NCI-H82 treated with DMSO at 0.1 percent for 48 hours (cell line): ENCODE measurements at regions not wholly inside any gene's neighbourhood (a gene's known extent, or its start where the extent isn't known, plus 50 kb on each side); places are given as distances from the start of the nearest gene placed in this dataset.
"Not testable (repeated sequence)": the region's sequence is repeated elsewhere in the genome, so short reads cannot be mapped to it uniquely, and the experiment has no call there.

ENCODE experiments used
- DNase-seq: peaks from one replicate; lab custom pipeline; 2025; ENCODE audit not compliant: unreplicated experiment; lab: John Stamatoyannopoulos, UW

DNA sequence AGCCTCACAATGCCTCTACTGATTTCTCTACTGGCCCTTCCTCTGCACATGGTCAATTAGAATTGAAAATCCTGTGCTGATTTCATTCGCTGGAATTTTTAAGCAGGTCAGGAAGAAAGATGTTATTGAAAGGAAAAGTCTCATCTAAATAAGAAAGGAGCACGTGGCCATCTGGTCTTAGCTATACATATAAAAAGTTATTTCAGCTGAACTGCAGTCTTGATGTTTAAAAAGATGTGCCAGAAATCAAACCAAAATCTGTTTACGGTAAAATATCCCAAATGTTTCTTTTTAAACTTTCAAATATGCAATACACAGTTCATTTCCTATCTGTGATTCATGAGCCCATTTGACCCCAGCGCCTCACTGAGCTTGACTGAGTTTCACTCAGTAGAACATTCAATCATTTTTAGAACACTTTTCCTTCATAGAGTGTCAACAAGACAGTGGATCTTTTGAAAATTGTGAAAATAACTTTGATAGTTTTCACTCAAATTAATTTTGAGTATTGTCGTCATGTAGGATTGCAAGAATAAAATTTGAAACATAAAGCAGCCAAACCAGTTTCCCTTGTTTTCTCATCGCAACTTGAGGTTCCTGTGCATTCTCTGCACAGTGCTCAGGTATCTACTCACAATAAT, 293.6 kb downstream of the PTPRC start:
- no peak for DNase-seq

DNA sequence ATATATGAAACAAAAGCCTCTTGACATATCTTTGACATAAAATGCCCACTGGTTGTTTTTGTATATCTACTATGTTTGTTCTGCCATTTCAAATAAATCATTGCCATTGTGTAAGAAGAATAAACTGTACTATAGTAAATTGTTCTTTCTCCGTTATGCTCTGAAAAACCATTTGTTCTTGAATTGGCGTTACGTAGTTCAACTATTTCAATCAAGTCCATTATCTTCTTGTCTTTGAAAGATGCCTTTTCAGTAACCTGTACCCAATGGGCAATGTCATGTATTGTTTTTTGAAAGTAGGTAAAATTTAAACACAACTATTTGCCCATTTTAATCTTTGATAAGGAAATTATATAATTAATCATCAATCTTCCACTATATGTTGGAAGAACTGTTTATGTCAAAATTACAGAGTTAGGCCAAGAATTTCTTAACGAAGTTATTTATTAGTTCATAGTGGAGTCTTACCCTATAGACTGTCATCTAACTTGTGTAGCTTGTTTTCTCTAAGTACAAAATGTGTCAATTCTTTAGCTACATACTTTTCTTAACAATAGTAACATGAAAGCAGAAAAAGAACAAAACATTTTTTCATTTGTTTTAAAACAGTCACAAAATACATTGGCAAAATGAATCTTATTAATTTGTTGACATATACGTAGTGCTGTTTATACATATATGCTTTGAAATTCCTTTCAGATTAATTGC, 294.8 kb downstream of the PTPRC start:
- no peak for DNase-seq

DNA sequence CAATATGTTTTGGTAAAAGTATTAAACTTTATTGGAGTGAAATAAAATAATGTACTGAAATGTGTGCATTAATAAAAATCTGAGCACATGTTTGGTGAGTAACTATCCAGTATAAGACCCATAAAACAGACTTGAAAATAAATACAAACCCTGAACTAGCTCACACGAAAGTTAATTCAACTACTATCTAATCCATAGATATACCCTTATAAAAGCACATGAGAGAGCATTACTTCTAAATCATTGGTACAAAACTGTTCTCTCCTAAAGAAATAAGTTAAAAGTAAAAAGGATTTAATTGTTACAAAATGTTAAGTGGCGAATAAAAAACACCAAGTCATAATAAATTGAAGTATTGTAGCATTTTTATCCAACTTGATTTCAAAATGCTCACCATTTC, 295.6 kb downstream of the PTPRC start:
- no peak for DNase-seq

DNA sequence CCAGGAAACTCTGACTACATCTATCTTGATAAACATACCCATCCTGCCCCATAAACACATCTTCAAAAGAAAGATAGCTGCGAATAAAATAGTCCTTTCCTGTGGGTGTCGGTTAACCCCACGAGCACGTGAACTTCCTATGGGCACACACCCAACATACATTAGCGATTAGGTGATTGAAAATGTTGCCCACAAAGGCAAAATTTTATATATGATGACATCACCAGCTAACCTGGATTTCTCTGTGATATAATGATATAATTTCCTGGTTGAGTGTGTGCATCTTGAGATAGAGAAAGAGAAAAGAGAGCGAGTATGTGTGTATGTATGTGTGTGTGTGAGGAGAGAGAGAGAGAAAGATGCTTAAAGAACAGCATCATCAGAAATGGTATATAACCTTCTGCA, 296.1 kb downstream of the PTPRC start:
- DNase-seq, result no peak

DNA sequence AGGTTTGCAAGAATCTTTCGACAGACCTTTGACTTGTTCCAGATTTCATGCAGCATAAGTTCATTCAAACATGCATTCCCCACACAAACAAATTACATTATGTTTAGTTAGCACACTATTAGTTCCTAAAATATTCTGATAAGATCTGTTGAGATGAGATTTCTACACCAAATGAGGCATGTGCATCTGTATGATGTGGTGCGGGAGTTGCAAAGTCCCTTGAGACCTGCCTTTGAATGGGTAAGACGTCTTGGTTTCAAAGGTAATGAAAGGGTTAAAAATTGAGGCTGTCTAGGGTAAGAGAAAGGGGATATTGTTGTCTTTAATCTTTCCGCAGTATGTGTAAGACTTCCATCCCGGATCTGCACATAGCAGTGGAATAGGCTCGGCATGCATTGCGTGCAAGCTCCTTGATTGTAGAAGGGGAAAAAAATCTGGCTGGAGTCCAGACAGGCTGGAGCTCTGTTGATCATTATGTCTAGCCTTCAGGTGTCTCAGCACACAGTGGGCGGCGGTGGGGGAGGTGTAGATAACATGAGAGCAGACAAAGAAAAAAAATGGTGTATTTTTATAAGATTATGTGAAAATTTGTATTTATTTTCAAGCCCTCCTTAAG, 296.6 kb downstream of the PTPRC start:
- DNase-seq, result peak; percentile 98

DNA sequence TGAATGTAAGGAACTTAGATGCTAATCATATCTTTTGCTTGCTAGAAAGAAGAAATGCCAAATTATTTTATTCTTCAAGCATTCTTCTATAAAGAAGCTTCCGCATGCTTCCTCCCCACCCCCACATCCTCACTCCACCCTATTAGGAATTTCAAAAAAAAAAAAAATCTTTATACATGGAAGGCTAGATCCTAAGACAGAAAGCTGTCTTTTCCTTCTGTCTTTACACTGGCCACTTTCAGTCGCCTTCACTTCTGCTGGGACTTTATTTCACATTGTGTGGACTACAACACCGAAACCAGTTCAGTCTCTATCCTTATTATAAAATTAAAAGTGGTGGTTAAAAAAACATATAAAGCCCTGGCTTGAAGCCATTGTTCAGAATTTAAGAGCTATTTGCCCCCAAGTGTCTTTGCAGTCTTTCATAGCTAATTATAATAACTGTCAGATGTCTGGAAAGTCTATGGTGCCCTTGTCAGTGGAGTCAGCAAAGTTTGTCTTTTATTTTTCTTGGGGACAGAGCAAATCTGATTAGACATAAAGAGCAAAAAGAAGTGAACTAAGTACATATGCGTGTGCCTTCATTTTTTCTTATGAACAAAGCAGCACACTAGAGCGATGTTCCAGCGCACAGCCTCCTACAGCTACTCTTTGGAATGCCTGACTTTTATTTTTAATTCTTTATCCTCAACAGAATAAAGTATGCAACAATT, 297.7 kb downstream of the PTPRC start:
- no peak for DNase-seq

DNA sequence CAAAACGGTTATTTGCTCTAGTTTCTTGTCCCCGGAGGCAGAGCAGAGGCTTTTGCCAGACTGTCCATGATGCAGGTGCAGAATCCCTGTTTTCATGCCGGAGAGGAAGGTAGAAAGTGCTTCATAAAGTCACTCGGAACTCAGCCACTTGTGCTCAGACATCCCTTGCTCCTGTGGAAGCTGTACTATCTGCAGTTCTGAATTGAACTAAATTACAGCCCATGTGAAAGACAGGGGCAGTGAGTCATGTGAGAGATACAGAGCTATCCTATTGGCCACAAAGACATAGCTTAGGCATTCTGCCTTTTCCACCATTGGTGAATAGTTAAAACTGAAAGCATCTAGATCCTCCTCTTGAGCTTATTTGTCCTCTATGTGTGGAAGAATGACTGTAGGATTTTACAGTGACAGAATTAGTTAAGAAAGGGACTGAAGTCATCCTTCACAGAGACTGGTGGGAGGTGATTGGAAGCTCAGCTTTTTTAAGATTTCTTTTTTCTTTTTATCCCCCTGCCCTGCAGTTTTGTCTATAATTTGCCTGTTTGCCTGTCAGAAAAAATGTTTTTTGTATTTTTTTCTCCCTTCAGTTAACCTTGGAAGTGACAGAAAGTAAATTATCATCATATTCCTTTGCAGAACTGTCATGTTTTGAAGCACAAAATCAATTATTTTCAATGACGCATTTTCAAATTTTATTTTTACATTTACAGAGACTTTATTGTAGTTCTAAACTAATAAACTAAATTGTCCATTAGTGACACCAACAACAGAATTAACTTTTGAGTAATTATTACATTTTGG, 298.6 kb downstream of the PTPRC start:
- peak; percentile 78 for DNase-seq

DNA sequence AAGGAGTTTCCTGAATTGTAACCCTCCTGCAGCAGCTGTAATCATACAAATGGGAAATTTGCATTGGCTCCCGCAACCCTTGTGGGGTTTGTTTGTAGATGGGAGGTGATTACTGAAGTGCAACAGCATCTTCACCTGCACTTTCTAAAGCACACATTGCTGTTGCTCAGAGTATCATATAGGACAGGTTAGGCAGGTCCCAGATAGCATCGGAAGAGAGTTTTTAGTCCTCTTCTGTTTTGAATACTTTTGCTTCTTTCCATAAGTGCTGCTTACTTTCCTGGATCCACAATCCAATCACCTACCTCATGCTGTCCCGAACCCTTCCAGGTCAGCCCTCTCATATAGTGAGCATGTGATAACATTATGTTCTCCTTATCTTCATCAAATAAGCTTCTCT, 300.4 kb downstream of the PTPRC start:
- no peak for DNase-seq

DNA sequence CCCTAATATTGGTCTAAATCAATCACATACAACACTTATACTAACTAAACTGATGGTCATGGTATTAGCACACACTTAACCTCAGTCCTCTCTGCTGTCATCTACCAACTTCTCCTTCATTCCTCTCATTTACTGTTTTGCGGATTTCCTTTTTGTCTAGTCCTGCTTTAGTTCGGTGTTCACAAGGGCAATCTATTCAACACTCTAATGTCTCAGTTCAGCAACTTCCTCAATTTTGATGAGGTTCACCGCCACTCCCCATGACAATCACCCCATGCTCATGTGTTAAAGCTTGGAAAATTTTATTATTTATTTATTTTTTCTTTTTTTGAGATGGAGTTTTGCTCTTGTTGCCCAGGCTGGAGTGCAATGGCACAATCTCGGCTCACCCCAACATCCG, 301.1 kb downstream of the PTPRC start:
- no peak for DNase-seq

DNA sequence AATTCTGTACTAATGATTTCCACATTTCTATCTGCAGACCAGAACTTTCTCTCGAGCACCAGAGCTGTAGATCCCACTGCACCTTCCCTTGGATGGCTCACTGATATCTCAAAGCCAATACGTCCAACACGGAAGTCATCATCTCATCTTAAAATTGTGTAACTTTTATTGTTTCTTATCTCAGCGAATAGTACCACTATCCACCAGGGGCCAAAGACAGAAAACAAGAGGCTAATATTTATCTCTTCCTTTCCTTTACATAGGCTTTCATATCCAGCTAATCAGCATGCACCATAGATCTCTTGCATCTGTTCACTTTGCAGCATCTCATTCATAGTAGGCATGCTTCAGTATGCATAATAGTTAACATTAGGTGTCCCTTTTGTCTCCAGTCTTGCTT, 303.6 kb downstream of the PTPRC start:
- no peak for DNase-seq

DNA sequence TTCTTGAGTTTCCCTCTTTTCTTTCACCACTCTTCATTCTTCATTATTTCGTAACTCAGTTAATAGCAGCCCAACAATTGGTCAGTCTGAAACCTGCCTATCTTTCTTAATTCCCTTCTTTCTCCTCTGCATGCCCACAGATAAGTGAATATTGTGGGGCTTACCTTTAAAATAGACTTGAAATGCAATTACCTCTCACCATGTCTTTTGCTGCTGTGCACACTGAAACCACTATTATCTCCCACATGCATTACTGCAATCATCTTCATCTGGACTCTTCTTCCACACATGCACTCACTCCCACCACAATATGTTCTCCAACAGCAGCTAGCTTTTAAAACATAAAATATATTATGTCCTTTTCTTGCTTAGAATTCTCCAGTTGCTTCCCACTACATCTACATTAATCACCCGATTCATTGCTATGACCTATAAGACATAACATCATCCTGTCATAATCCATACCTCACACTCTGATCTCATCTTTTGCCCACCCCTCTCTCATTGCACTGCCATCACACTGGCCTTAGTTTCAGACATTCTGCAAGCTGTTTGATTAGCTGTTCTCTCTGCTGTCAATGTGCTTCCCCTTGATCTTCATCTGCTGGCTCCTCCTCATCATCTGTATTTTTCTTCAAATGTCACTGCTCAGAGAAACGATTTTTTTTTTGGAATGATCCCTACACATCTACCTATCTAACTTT, 304.8 kb downstream of the PTPRC start:
- no peak for DNase-seq

DNA sequence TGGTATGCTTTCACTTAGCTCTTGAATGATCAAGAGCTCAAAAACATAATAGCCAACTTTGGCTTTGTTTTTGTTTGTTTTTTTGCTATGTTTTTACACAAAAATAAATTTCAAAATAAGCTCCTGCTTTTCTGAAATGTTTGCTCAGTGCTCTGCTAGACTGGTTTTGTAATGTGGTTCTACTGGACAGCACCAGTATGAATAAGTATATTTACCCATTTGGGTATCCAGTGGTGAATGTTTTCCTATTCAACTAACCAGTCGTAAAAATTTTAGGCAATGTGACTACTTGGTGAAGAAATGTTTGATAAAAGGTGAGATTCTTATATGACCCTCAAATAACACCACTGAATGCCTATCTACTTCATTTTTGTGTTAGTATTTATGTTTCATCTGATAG, 308.6 kb downstream of the PTPRC start:
- no peak for DNase-seq

DNA sequence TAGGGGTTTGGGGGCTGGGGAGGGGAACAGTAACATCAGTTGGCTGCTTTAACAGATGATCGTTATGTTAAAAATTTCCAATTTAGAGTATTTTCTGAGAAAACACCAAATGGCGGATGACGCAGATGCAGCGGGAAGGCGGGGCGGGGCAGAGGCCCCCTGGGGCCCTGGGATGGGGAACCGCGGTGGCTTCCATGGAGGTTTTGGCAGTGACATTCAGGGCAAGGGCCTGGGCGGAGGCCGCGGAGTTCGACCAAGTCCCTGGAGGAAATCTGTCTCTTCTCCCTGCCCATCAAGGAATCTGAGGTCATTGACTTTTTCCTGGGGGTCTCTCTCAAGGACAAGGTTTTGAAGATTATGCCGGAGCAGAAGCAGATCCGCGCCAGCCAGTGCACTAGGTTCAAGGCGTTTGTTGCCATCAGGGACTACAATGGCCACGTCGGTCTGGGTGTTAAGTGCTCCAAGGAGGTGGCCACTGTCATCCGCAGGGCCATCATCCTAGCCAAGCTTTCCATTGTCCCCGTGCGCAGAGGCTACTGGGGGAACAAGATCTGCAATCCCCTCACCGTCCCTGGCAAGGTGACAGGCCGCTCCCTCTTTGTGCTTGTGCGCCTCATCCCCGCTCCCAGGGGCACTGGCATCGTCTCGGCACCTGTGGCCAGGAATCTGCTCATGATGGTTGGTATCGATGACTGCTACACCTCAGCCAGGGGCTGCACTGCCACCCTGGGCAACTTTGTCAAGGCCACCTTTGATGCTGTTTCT, 310.2 kb downstream of the PTPRC start:
- DNase-seq, result no peak

DNA sequence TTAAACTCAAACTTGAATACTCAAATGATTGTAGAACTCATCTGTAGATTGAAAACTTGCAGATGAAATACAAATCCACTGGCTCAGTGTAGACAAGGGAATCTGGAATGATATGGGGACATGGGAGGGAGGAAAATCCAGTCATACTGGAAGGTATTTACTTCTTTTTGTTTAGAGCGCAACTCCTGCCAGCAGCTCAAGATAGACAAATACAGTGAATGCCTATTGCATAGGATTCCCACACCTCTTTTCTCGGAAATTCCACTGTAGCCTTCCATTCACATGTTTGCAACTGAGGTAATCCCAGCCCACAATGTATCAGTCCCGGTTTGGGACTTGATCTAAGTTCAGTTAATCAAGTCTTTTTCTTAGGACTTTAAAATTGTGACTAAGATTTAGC, 311.2 kb downstream of the PTPRC start:
- no peak for DNase-seq

DNA sequence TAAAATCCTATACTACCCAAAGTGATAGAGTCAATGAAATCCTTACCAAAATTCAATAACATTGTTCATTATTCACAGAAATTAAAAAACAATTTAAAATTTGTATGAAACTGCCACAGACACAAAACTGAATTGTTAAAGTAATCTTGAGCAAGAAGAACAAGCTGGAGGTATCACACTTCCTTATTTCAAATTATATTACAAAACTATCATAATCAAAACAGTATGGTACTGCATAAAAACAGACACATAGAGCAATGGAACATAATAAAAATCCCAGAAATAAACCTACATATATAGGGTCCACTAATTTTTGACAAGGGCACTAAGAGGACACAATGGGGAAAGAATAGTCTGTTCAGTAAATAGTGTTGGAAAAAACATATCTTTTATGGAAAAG, 316.2 kb downstream of the PTPRC start:
- DNase-seq, result no peak

DNA sequence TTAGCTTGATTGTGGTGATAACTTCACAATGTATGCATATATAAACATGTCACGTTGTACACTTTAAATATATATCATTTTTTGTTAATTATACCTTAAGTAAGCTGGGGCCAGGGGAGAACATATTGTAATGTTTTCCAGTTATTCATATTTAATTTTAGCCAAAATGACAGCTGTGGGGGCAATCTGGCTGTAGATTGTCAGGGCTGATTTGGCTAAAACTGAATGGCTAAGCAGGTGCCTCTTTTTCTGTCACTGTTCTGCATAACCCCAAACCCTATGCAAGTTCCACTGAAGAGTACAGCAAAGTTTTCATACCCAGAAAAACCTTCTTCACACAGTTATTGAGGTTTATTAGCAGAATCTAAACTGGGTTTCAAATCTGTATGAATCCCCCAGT, 318.2 kb downstream of the PTPRC start:
- DNase-seq, result no peak

DNA sequence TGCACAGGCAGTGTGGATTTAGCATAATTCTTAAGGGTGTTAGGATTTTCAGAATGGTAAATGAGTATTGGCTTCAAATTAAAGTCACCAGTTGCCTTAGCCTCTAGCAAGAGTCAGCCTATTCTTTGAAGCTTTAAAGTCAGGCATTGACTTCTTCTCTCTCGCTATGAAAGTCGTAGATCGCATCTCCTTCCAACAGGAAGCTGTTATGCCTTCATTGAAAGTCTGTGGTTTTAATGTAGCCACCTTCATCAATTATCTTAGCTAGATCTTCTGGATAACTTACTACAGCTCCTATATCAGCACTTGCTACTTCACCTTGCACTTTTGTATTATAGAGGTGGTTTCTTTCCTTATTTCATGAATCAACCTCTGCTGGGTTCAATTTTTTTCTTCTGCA, 320.2 kb downstream of the PTPRC start:
- no peak for DNase-seq

DNA sequence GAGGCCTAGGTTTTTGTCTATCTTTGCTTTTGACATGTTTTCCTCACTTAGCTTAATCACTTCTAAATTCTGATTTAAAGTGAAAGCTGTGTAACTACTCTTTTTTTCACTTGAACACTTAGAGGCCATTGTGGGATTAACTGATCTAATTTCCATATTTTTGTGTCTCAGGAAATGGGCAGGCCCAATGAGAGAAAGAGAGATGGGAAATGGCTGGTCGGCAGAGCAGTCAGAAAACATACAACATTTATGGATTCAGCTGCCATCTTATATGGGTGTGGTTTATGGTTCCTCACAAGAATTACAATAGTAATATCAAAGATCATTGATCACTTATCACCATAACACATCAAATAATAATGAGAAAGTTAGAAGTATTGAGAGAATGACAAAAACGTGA, 320.8 kb downstream of the PTPRC start:
- DNase-seq, result no peak

DNA sequence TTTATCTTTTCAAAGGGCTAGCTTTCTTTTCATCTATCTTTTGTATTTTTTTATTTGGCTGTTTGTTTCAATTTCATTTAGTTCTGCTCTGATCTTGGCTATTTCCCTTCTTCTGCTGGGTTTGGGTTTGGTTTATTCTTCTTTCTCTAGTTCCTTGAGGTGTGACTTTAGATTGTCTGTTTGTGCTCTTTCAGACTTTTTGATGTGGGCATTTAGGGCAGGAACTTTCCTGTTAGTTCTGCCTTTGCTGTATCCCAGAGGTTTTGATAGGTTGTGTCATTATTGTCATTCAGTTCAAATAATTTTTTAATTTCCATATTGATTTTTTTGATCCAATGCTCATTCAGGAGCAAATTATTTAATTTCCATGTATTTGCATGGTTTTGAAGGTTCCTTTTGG, 325.0 kb downstream of the PTPRC start:
- DNase-seq, result not testable (repeated sequence)

DNA sequence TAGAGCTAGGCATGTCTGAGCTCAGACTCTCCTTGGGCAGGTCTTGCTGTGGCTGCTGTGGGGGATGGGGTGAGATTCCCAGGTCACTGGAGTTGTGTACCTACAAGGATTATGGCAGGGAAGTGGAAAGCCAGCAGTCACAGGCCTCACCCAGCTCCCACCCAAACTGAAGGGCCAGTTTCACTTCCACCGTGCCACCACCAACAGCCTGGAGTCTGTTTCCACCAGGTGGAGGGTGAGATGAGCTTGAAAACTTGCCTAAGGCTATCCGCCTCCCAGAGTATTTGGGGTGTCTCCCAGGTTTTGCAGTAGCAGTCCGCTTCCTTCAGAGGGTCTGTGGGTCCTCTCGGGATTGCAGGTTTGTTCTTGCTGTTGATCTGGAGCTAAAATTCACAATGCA, 327.7 kb downstream of the PTPRC start:
- DNase-seq, result no peak
